ENCODE measurements at regions not wholly inside any gene's neighbourhood (a gene's known extent, or its start where the extent isn't known, plus 50 kb on each side); places are given as distances from the start of the nearest gene placed in this dataset.

DNA sequence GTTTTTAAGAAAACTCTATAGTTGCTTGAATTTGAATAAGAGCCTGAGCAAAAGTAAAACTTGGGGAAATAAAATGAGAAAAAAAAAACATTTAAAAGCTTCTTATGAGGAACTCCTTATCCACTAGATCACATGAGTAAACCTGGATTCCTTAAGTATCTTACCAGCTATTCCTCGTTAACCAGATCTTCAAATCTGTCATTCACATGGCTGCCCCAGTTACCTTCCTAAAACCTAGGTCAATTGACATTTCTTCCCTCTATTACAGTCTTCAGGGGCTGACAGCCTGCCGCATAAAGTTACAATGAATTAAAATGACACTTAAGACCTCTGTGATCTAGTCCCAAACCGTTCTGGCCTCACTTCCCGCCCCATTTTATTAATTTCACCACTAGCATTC is 583.6 kb downstream of the NR2F2 start:
- no peaks in the 10 kb centered on the region for H3K9me2 ChIP-seq (replicated peaks; ENCODE audit: insufficient read depth, low read length)
- H3K4me1 ChIP-seq (ENCODE audit: low read length): no peaks in the 10 kb centered on the region
- no peak overlapping the region for H2AFZ ChIP-seq (ENCODE audit: low read length)
- H3K9ac ChIP-seq (ENCODE audit: low read length): no peak overlapping the region
- DNase-seq: no peak
- H3K4me2 ChIP-seq (ENCODE audit: low read depth, low read length, poor library complexity, severe bottlenecking): no peak overlapping the region
- peaks cover 17% of the 10 kb centered on the region for H3K9me3 ChIP-seq (ENCODE audit: low read length)
- no peaks in the 10 kb centered on the region for H3K79me2 ChIP-seq (ENCODE audit: low read length)
- H4K20me1 ChIP-seq (ENCODE audit: insufficient read depth, low read depth, low read length): no peaks in the 10 kb centered on the region
- no peak overlapping the region for H3K4me3 ChIP-seq (ENCODE audit: low read length)
- no peaks in the 10 kb centered on the region for H3K27me3 ChIP-seq (ENCODE audit: low read length)
- no peaks in the 10 kb centered on the region for H3K36me3 ChIP-seq (ENCODE audit: insufficient read depth, low read length)
- no peak overlapping the region for H3K27ac ChIP-seq (ENCODE audit: low read length)

DNA sequence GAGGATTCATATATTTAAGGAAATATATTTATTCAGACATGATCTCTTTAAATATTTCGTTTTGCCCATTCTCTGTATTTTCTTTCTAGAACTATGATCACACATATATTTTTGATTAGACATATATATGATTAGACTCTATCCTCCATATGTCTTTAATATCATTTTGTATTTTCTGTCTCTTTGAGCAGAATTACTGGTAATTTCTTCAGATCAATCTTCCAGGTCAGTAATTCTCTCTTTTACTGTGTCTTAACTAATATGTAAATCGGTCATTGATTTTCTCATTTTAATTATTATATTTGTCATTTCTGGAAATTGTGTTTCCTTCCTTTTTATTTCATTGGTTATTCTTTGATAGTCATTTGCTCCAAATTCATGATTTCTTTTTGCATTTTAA is 586.2 kb downstream of the NR2F2 start:
- H4K20me1 ChIP-seq (ENCODE audit: insufficient read depth, low read depth, low read length): no peaks in the 10 kb centered on the region
- no peaks in the 10 kb centered on the region for H3K9me2 ChIP-seq (replicated peaks; ENCODE audit: insufficient read depth, low read length)
- peaks cover 29% of the 10 kb centered on the region for H3K9me3 ChIP-seq (ENCODE audit: low read length)

DNA sequence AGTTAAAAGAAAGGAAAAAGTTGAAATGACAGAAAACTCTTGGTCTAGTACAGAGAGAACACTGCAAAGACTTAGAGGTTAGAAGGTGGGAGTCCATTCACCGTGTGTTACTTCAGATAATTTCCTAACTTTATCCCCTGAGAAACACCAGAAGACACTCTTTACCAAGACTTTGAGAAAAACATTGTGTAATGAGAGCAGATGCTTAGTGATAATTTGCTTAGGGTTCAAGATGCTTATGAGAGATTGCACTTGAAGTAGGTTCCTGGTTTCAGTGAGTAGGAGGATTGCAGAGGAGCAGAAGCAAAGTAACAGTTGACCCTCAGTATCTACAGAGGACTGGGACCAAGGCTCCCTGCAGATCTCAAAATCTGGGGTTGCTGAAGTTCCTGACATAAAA is 594.1 kb downstream of the NR2F2 start:
- no peak overlapping the region for H3K9ac ChIP-seq (ENCODE audit: low read length)
- no peak overlapping the region for H2AFZ ChIP-seq (ENCODE audit: low read length)
- no peak for DNase-seq
- H3K4me1 ChIP-seq (ENCODE audit: low read length): no peaks in the 10 kb centered on the region
- no peaks in the 10 kb centered on the region for H3K27me3 ChIP-seq (ENCODE audit: low read length)
- peaks cover 51% of the 10 kb centered on the region for H3K9me3 ChIP-seq (ENCODE audit: low read length)
- no peaks in the 10 kb centered on the region for H3K9me2 ChIP-seq (replicated peaks; ENCODE audit: insufficient read depth, low read length)
- no peaks in the 10 kb centered on the region for H3K36me3 ChIP-seq (ENCODE audit: insufficient read depth, low read length)
- no peaks in the 10 kb centered on the region for H3K79me2 ChIP-seq (ENCODE audit: low read length)
- no peak overlapping the region for H3K4me2 ChIP-seq (ENCODE audit: low read depth, low read length, poor library complexity, severe bottlenecking)
- H4K20me1 ChIP-seq (ENCODE audit: insufficient read depth, low read depth, low read length): no peaks in the 10 kb centered on the region
- no peak overlapping the region for H3K27ac ChIP-seq (ENCODE audit: low read length)
- no peak overlapping the region for H3K4me3 ChIP-seq (ENCODE audit: low read length)

More for the DNA sequence above, 586.2 kb downstream of the NR2F2 start:
- no peak overlapping the region for H3K4me2 ChIP-seq (ENCODE audit: low read depth, low read length, poor library complexity, severe bottlenecking)
- no peak overlapping the region for H2AFZ ChIP-seq (ENCODE audit: low read length)
- no peaks in the 10 kb centered on the region for H3K4me1 ChIP-seq (ENCODE audit: low read length)
- no peaks in the 10 kb centered on the region for H3K36me3 ChIP-seq (ENCODE audit: insufficient read depth, low read length)
- no peak overlapping the region for H3K4me3 ChIP-seq (ENCODE audit: low read length)
- H3K27ac ChIP-seq (ENCODE audit: low read length): no peak overlapping the region
- no peak for DNase-seq
- no peaks in the 10 kb centered on the region for H3K27me3 ChIP-seq (ENCODE audit: low read length)
- no peak overlapping the region for H3K9ac ChIP-seq (ENCODE audit: low read length)
- H3K79me2 ChIP-seq (ENCODE audit: low read length): no peaks in the 10 kb centered on the region

DNA sequence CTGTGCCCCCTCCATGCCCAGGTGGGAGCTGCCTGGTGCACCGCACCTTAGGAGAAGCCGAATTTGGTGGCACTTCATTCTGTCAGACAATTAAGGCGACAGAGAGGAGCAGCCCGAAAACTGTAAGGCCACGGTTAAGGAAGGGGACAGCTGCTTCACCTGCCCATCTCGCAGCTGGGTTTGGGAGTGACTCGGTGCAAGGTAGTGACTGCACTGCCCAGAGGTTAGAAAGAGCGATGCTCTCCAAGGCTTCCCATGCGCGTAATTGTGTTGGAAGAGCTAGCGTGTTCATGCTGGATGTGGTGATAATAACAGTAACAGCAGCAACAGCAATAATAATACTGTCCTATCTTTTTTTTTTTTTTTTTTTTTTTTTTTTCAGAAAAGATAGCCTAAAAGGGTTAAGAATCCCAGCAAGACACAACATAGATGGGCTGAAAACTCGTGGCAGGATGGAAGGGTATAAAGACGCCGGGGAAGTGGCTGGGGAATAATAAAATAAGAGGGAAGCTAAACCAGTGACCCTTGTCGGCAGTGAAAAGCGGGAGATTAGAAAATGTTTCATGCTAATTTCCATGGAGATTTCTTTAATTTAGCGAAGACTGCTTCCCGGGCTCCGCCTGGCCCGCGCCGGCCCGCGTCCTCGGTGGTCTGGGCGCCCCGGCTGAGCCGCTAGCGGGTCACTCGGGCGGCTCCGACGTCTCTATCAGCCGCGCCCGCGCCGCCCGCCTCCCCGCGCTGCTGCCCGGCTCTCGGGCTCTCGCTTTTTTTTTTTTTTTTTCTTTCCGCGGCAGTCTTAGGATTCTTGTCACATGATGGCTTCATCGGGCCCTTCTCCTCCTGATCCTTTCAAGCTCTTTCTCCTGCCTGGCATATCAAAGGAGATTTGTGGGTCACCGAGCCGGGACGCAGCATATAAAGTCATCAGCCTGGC is 617.1 kb downstream of the NR2F2 start:
- H3K27me3 ChIP-seq (ENCODE audit: low read length): no peaks in the 10 kb centered on the region
- peaks cover 16% of the 10 kb centered on the region for H3K9me3 ChIP-seq (ENCODE audit: low read length)
- no peak overlapping the region for H3K4me3 ChIP-seq (ENCODE audit: low read length)
- H3K9ac ChIP-seq (ENCODE audit: low read length): no peak overlapping the region
- H2AFZ ChIP-seq (ENCODE audit: low read length): no peak overlapping the region
- no peaks in the 10 kb centered on the region; the same call in 1 of the 2 replicates for H3K36me3 ChIP-seq (ENCODE audit: insufficient read depth, low read length)
- no peaks in the 10 kb centered on the region for H3K79me2 ChIP-seq (ENCODE audit: low read length)
- H3K4me1 ChIP-seq (ENCODE audit: low read length): no peaks in the 10 kb centered on the region
- H3K4me2 ChIP-seq (ENCODE audit: low read depth, low read length, poor library complexity, severe bottlenecking): no peak overlapping the region
- no peaks in the 10 kb centered on the region for H4K20me1 ChIP-seq (ENCODE audit: insufficient read depth, low read depth, low read length)
- H3K27ac ChIP-seq (ENCODE audit: low read length): no peak overlapping the region
- DNase-seq: no peak
- H3K9me2 ChIP-seq (replicated peaks; ENCODE audit: insufficient read depth, low read length): no peaks in the 10 kb centered on the region

DNA sequence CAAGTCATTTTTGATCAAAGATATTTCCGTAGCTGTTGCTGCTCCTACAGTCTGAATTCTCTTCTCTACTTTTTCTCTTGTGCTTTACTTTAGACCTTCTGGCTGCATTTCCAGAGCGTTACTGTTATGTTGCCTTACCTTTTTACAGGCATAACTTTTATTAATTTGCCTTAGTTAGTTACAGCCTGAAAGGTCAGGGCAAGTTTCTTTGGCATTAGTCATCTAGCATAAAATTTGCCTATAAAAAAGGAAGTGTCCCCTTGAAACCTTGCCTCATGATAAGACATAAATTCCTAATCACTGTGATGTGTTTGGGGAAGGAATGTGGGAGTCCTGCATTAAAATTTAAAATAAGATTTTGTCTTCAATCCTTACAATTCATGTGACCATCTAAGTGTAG is 618.5 kb downstream of the NR2F2 start:
- H3K27ac ChIP-seq (ENCODE audit: low read length): no peak overlapping the region
- H3K4me2 ChIP-seq (ENCODE audit: low read depth, low read length, poor library complexity, severe bottlenecking): no peak overlapping the region
- no peaks in the 10 kb centered on the region; the same call in 1 of the 2 replicates for H3K36me3 ChIP-seq (ENCODE audit: insufficient read depth, low read length)
- no peak for DNase-seq
- no peak overlapping the region for H3K4me3 ChIP-seq (ENCODE audit: low read length)
- no peak overlapping the region for H2AFZ ChIP-seq (ENCODE audit: low read length)
- H3K4me1 ChIP-seq (ENCODE audit: low read length): no peaks in the 10 kb centered on the region
- peaks cover 22% of the 10 kb centered on the region for H3K9me3 ChIP-seq (ENCODE audit: low read length)
- no peak overlapping the region for H3K9ac ChIP-seq (ENCODE audit: low read length)
- H3K9me2 ChIP-seq (replicated peaks; ENCODE audit: insufficient read depth, low read length): no peaks in the 10 kb centered on the region
- no peaks in the 10 kb centered on the region for H3K79me2 ChIP-seq (ENCODE audit: low read length)
- H4K20me1 ChIP-seq (ENCODE audit: insufficient read depth, low read depth, low read length): no peaks in the 10 kb centered on the region
- H3K27me3 ChIP-seq (ENCODE audit: low read length): no peaks in the 10 kb centered on the region

DNA sequence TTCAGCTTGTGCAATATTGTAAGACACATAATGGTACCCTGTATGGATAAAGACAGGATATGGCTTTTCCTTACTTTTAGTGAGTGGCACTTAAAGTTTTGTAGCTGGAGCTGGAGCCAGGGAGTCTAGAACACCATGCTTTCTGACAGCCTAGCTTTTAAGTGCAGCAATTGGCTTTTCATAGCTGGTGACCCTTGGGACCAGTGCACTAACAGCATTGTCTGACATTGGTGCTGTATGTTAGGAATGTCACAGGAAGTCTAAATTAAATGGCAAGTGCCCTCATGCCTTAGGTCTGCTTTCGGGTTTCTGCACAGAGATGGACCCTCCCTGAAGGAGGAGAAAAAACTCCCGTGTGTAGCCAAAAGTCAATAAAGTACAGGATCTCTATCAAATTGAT is 628.2 kb downstream of the NR2F2 start:
- Histone ChIP-seq H3K27me3 (ENCODE audit: low read length) (no peaks in the 10 kb centered on the region), H3K4me1 (ENCODE audit: low read length) (no peaks in the 10 kb centered on the region), H3K4me3 (ENCODE audit: low read length) (no peak overlapping the region), H2AFZ (ENCODE audit: low read length) (no peak overlapping the region), H3K9ac (ENCODE audit: low read length) (no peak overlapping the region), H3K27ac (ENCODE audit: low read length) (no peak overlapping the region), H3K79me2 (ENCODE audit: low read length) (no peaks in the 10 kb centered on the region), H3K4me2 (ENCODE audit: low read depth, low read length, poor library complexity, severe bottlenecking) (no peak overlapping the region), H3K9me2 (replicated peaks; ENCODE audit: insufficient read depth, low read length) (no peaks in the 10 kb centered on the region), H3K36me3 (ENCODE audit: insufficient read depth, low read length) (no peaks in the 10 kb centered on the region), H3K9me3 (ENCODE audit: low read length) (peaks cover 34% of the 10 kb centered on the region), H4K20me1 (ENCODE audit: insufficient read depth, low read depth, low read length) (no peaks in the 10 kb centered on the region)
- no peak for DNase-seq

DNA sequence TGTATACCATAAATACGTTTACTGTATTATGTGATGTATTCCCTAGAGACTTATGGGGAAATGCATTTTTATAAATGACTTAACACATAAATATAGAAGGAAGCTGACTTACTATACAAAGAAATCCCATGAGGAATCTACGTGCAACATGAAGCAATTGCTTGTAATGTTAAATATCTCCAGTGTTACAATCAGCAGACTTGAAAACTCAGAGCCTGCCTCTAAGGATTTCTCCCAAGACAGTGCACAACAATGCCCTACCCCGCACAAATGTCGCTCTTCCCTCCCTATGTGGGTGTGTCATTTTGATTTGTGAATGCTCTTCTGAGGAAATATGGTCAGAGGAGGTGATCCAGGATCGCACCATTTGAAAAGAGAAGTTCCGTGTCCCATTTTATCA is 629.0 kb downstream of the NR2F2 start:
- H4K20me1 ChIP-seq (ENCODE audit: insufficient read depth, low read depth, low read length): no peaks in the 10 kb centered on the region
- no peak overlapping the region for H3K4me2 ChIP-seq (ENCODE audit: low read depth, low read length, poor library complexity, severe bottlenecking)
- H3K9me2 ChIP-seq (replicated peaks; ENCODE audit: insufficient read depth, low read length): no peaks in the 10 kb centered on the region
- H3K27me3 ChIP-seq (ENCODE audit: low read length): no peaks in the 10 kb centered on the region
- H3K27ac ChIP-seq (ENCODE audit: low read length): no peak overlapping the region
- H3K9me3 ChIP-seq (ENCODE audit: low read length): peaks cover 27% of the 10 kb centered on the region
- no peaks in the 10 kb centered on the region for H3K79me2 ChIP-seq (ENCODE audit: low read length)
- H3K4me3 ChIP-seq (ENCODE audit: low read length): no peak overlapping the region
- H3K4me1 ChIP-seq (ENCODE audit: low read length): no peaks in the 10 kb centered on the region
- no peak for DNase-seq
- H3K36me3 ChIP-seq (ENCODE audit: insufficient read depth, low read length): no peaks in the 10 kb centered on the region
- H2AFZ ChIP-seq (ENCODE audit: low read length): no peak overlapping the region
- H3K9ac ChIP-seq (ENCODE audit: low read length): no peak overlapping the region

DNA sequence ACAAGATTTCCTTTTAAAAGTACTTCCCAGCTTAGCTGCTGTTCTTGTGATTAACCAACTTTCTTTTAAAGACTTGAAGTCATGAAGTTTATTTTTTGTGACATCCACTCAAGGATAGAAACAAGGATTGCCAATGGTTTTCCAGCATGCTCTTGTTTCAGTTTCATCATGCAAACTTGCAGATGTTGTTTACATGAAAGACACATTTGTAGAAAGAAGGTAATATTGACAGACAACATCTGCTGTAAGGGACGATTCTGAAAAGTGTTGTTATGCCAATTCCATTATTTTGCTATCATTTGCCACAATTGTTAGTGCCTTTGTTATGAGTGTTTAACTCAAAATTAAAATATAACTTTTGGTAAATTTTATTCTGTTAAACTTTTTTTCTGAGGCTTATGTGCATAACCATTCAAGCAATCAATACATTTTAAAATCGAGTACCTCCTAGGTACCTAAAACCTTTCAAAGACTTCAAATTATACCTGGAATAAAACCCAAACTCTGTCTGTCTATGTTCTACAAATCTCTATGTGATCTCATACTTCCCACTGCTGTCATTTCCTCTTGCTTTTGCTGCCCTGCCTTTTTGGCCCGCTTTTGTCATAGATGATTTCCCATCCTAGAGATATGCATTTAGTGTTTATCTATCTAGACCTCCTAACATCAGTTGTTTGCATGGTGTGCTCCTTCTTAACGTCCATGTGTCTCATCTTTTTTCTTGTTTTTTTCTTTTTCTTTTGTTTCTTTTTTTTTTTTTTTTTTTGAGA is 630.4 kb downstream of the NR2F2 start:
- Histone ChIP-seq H2AFZ (ENCODE audit: low read length) (no peak overlapping the region), H3K36me3 (ENCODE audit: insufficient read depth, low read length) (no peaks in the 10 kb centered on the region), H3K9me2 (replicated peaks; ENCODE audit: insufficient read depth, low read length) (no peaks in the 10 kb centered on the region), H3K4me3 (ENCODE audit: low read length) (no peak overlapping the region), H3K9ac (ENCODE audit: low read length) (no peak overlapping the region), H3K9me3 (ENCODE audit: low read length) (peaks cover 27% of the 10 kb centered on the region), H3K4me2 (ENCODE audit: low read depth, low read length, poor library complexity, severe bottlenecking) (no peak overlapping the region), H4K20me1 (ENCODE audit: insufficient read depth, low read depth, low read length) (no peaks in the 10 kb centered on the region), H3K27ac (ENCODE audit: low read length) (no peak overlapping the region), H3K79me2 (ENCODE audit: low read length) (no peaks in the 10 kb centered on the region), H3K27me3 (ENCODE audit: low read length) (no peaks in the 10 kb centered on the region), H3K4me1 (ENCODE audit: low read length) (no peaks in the 10 kb centered on the region)
- no peak for DNase-seq

All from Karpas-422 (cell line).